Activated CD8-positive, alpha-beta T cell treated with anti-CD3 and anti-CD28 coated beads for 36 hours (primary cell): ENCODE measurements at regions not wholly inside any gene's neighbourhood (a gene's known extent, or its start where the extent isn't known, plus 50 kb on each side); places are given as distances from the start of the nearest gene placed in this dataset.

Experiments used
- ATAC-seq: fragments of 200-7000 bp; cut with Tn5 transposase; one replicate; pipeline ENCODE4 v1.10.0; 2021; ENCODE audit warnings: mild to moderate bottlenecking, moderate library complexity
- CTCF ChIA-PET: fragments of 350-600 bp; sonication (Branson Sonifier 250); formaldehyde crosslinking; loops from one replicate; lab custom pipeline; 2021; ENCODE audit warnings: antibody characterized with exemption; lab: Charles Lee
- POLR2A ChIA-PET: fragments of 350-600 bp; sonication (Branson Sonifier 250); formaldehyde crosslinking; loops from one replicate; lab custom pipeline; 2021; ENCODE audit warnings: antibody characterized with exemption; lab: Charles Lee
- DNase-seq: peaks from one replicate; pipeline ENCODE4 v3.0.0-alpha.2; 2020
- H3K27ac Mint-ChIP-seq: one replicate; pipeline ENCODE4 v1.8.0; 2021; ENCODE audit warnings: mild to moderate bottlenecking, mixed read lengths
- H3K27me3 Mint-ChIP-seq: one replicate; pipeline ENCODE4 v1.8.0; 2021; ENCODE audit warnings: mixed read lengths
- H3K36me3 Mint-ChIP-seq: one replicate; pipeline ENCODE4 v1.8.0; 2021; ENCODE audit warnings: low read depth, mixed read lengths
- H3K4me1 Mint-ChIP-seq: one replicate; pipeline ENCODE4 v1.8.0; 2021; ENCODE audit warnings: low read depth, mixed read lengths
- H3K4me3 Mint-ChIP-seq: one replicate; pipeline ENCODE4 v1.8.0; 2021; ENCODE audit warnings: mild to moderate bottlenecking, moderate library complexity, mixed read lengths
- H3K9me3 Mint-ChIP-seq: one replicate; pipeline ENCODE4 v1.8.0; 2021; ENCODE audit warnings: mixed read lengths
- CTCF ChIP-seq: fragments of 200-600 bp; IDR thresholded peaks from one replicate; pipeline ENCODE4 v1.8.0; 2022; ENCODE audit warnings: antibody characterized with exemption, mild to moderate bottlenecking
- intact Hi-C: fragments of 100-400 bp; cut with micrococcal nuclease; formaldehyde crosslinking; loops from one replicate; pipeline ENCODE4 v1.10.0; 2022

GRCh38 chr16:62869837-62870236 is 833.6 kb upstream of the CDH8 start:
- intact Hi-C loops: no loop called here
- DNase-seq: no peak
- POLR2A ChIA-PET: no interaction called here

GRCh38 chr16:62863139-62863538 is 826.9 kb upstream of the CDH8 start:
- H3K9me3 Mint-ChIP-seq: peaks cover 19% of the 10 kb centered on the region
- H3K36me3 Mint-ChIP-seq: no peaks in the 10 kb centered on the region
- H3K27me3 Mint-ChIP-seq: no peaks in the 10 kb centered on the region
- H3K4me1 Mint-ChIP-seq: no peaks in the 10 kb centered on the region
- ChIA-PET CTCF (no interaction called here), POLR2A (no interaction called here)
- DNase-seq: no peak
- TF ChIP-seq CTCF: no peak
- no peak overlapping the region for H3K4me3 Mint-ChIP-seq
- no peak overlapping the region for H3K27ac Mint-ChIP-seq
- intact Hi-C loops: no loop called here
- ATAC-seq: no peak

More at GRCh38 chr16:62869837-62870236, 833.6 kb upstream of the CDH8 start:
- no peaks in the 10 kb centered on the region for H3K36me3 Mint-ChIP-seq
- CTCF ChIA-PET: no interaction called here
- no peak overlapping the region for H3K27ac Mint-ChIP-seq
- H3K9me3 Mint-ChIP-seq: peaks cover 9% of the 10 kb centered on the region
- no peak for ATAC-seq
- no peak for TF ChIP-seq CTCF
- H3K27me3 Mint-ChIP-seq: no peaks in the 10 kb centered on the region
- no peaks in the 10 kb centered on the region for H3K4me1 Mint-ChIP-seq
- no peak overlapping the region for H3K4me3 Mint-ChIP-seq

- CTCF ChIA-PET: no interaction called here
- Mint-ChIP-seq H3K4me3 (no peak overlapping the region), H3K4me1 (no peaks in the 10 kb centered on the region), H3K27ac (no peak overlapping the region), H3K27me3 (no peaks in the 10 kb centered on the region), H3K9me3 (peaks cover 13% of the 10 kb centered on the region), H3K36me3 (no peaks in the 10 kb centered on the region)
- ATAC-seq: no peak
- DNase-seq: no peak
- intact Hi-C loops: no loop called here
- POLR2A ChIA-PET: no interaction called here
- no peak for TF ChIP-seq CTCF
Observed at GRCh38 chr16:62853887-62854286, 817.6 kb upstream of the CDH8 start.

GRCh38 chr16:62846399-62847057 is 810.3 kb upstream of the CDH8 start:
- POLR2A ChIA-PET: interaction anchor here (1.5 kb wide), 1 partner anchor 11 kb away, joined by 3 read pairs; no protein-coding TSS in a partner anchor
- no peak overlapping the region for H3K27ac Mint-ChIP-seq
- CTCF ChIA-PET: interaction anchor here (0.8 kb wide), 1 partner anchor 13 kb away, joined by 3 read pairs; no protein-coding TSS in a partner anchor
- intact Hi-C loops: no loop called here
- no peaks in the 10 kb centered on the region for H3K4me1 Mint-ChIP-seq
- TF ChIP-seq CTCF: no peak
- no peaks in the 10 kb centered on the region for H3K27me3 Mint-ChIP-seq
- DNase-seq (no peak), ATAC-seq (no peak)
- no peaks in the 10 kb centered on the region for H3K36me3 Mint-ChIP-seq
- peaks cover 11% of the 10 kb centered on the region for H3K9me3 Mint-ChIP-seq
- no peak overlapping the region for H3K4me3 Mint-ChIP-seq

GRCh38 chr16:62832214-62832613 is 796.0 kb upstream of the CDH8 start:
- no peak for DNase-seq
- no peaks in the 10 kb centered on the region for H3K27me3 Mint-ChIP-seq

More at GRCh38 chr16:62832214-62832613, 796.0 kb upstream of the CDH8 start:
- ChIA-PET POLR2A (no interaction called here), CTCF (interaction anchor here (0.8 kb wide), 1 partner anchor 14 kb away, joined by 4 read pairs; no protein-coding TSS in a partner anchor)
- intact Hi-C loops: no loop called here
- H3K4me1 Mint-ChIP-seq: no peaks in the 10 kb centered on the region
- no peak overlapping the region for H3K27ac Mint-ChIP-seq
- no peak for ATAC-seq
- H3K36me3 Mint-ChIP-seq: no peaks in the 10 kb centered on the region
- no peak for TF ChIP-seq CTCF
- no peak overlapping the region for H3K4me3 Mint-ChIP-seq
- H3K9me3 Mint-ChIP-seq: peaks cover 21% of the 10 kb centered on the region
